ENCODE measurements at regions not wholly inside any gene's neighbourhood (a gene's known extent, or its start where the extent isn't known, plus 50 kb on each side); places are given as distances from the start of the nearest gene placed in this dataset.

- DNase-seq (ENCODE audit: low read depth, low spot score), result no peak
- no peak overlapping the region for H3K4me2 ChIP-seq (ENCODE audit: insufficient read depth, low read length)
- intact Hi-C loops (cut with micrococcal nuclease), result no loop called here
- no peaks in the 10 kb centered on the region for H3K79me2 ChIP-seq (ENCODE audit: control insufficient read depth, insufficient read depth, low read length)
- dilution Hi-C loops (cut with MboI; ENCODE audit: extremely low pct_ligation_motif_present, low sequenced_read_pairs), result no loop called here
- BruUV-seq (replicated peaks), result no TSS peak
- no peak overlapping the region for H3K27ac ChIP-seq (ENCODE audit: insufficient read depth, low read depth, low read length)
- no peaks in the 10 kb centered on the region for H3K9me3 ChIP-seq (replicated peaks; ENCODE audit: control insufficient read depth, insufficient read depth, low read length)
- H3K4me1 ChIP-seq (ENCODE audit: control insufficient read depth, extremely low read depth, insufficient read depth, low read length), result no peaks in the 10 kb centered on the region
- H3K9me1 ChIP-seq (replicated peaks; ENCODE audit: control insufficient read depth, extremely low read depth, insufficient read depth, low read length), result no peaks in the 10 kb centered on the region
- ChIA-PET POLR2A (no interaction called here), CTCF (no interaction called here)
- no peak overlapping the region for H2AFZ ChIP-seq (ENCODE audit: low read depth, low read length)
- H3K4me3 ChIP-seq (replicated peaks in 1 of 3; ENCODE audit: insufficient read depth in 1 of 3, low read depth in 1 of 3, low read length in 3 of 3), result no peak overlapping the region
- no peak for FAIRE-seq
- no peaks in the 10 kb centered on the region for H3K27me3 ChIP-seq (ENCODE audit: control insufficient read depth in 2 of 2, insufficient read depth in 2 of 2, low read length in 2 of 2)
- H3K9ac ChIP-seq (replicated peaks; ENCODE audit: extremely low read depth, insufficient read depth, low read length), result no peak overlapping the region
- H3K36me3 ChIP-seq (ENCODE audit: control insufficient read depth in 2 of 2, extremely low read depth in 1 of 2, insufficient read depth in 2 of 2, low read length in 2 of 2), result no peaks in the 10 kb centered on the region
- TF ChIP-seq POLR2A (IDR thresholded peaks at IDR 0.05; ENCODE audit: low read depth, low read length) (no peak), FOS (IDR thresholded peaks at IDR 0.05; ENCODE audit: borderline replicate concordance, insufficient read depth, low read length) (no peak), MAX (IDR thresholded peaks at IDR 0.05; ENCODE audit: insufficient read depth, insufficient read length) (no peak), GATA2 (IDR thresholded peaks at IDR 0.05; ENCODE audit: insufficient read depth, insufficient read length, low read depth, low read length) (no peak), EZH2 (IDR thresholded peaks at IDR 0.05; ENCODE audit: borderline replicate concordance, low read depth, low read length, severe bottlenecking) (no peak), POLR2AphosphoS5 (IDR thresholded peaks at IDR 0.05; ENCODE audit: insufficient read depth, low read depth, low read length) (no peak), CTCF (IDR thresholded peaks at IDR 0.05; ENCODE audit: extremely low read depth in 1 of 2, insufficient read depth in 1 of 2, low read depth in 1 of 2, low read length in 2 of 2) (no peak), MYC (IDR thresholded peaks at IDR 0.05; ENCODE audit: low read depth, low read length) (no peak), JUN (IDR thresholded peaks at IDR 0.05; ENCODE audit: borderline replicate concordance, insufficient read depth, insufficient read length, low read depth) (no peak)
- no peaks in the 10 kb centered on the region for H4K20me1 ChIP-seq (replicated peaks; ENCODE audit: control insufficient read depth, extremely low read depth, insufficient read depth, low read length)
Measured at GRCh38 chr13:108033800-108034707, 181.3 kb downstream of the LIG4 start.
